Peyer's patch (tissue), 4 donors: ENCODE measurements at regions not wholly inside any gene's neighbourhood (a gene's known extent, or its start where the extent isn't known, plus 50 kb on each side); places are given as distances from the start of the nearest gene placed in this dataset.

Experiments used
- DNase-seq, 3 donors: peaks; one replicate each; pipeline ENCODE4 v3.0.0-alpha.2; 2017 to 2019
- H3K27ac ChIP-seq, 4 donors: fragments of 200-600 bp; sonication (generic); one replicate each; pipeline ENCODE4 v1.5.1; 2016 to 2019
- H3K27me3 ChIP-seq, 2 donors: fragments of 200-600 bp; sonication (generic); one replicate each; pipeline ENCODE4 v1.5.1; 2019
- H3K36me3 ChIP-seq, 3 donors: fragments of 200-600 bp; sonication (generic); one replicate each; pipeline ENCODE4 v1.5.1; 2016 to 2019
- H3K4me1 ChIP-seq, 4 donors: fragments of 200-600 bp; sonication (generic); one replicate each; pipeline ENCODE4 v1.5.1; 2016 to 2019
- H3K4me3 ChIP-seq, 4 donors: fragments of 200-600 bp; sonication (generic); 1 replicate in 3 of 4; 2 replicates in 1 of 4; pipeline ENCODE4 v1.5.1; 2016 to 2019; ENCODE audit warnings: mild to moderate bottlenecking in 1 of 4
- H3K9me3 ChIP-seq, 4 donors: fragments of 200-600 bp; sonication (generic); one replicate each; pipeline ENCODE4 v1.5.1; 2016 to 2019; ENCODE audit warnings: mild to moderate bottlenecking in 1 of 4
- POLR2A ChIP-seq, 2 donors: fragments of 450-650 bp; IDR thresholded peaks; one replicate each; pipeline ENCODE4 v1.5.1; 2017; ENCODE audit warnings: antibody characterized with exemption in 2 of 2, mild to moderate bottlenecking in 2 of 2, moderate library complexity in 2 of 2
- TF ChIP-seq, protein P1 (sequence below), 6 experiments: fragments of 450-650 bp in 4 of 6; fragments of 200-600 bp in 2 of 6; sonication (generic) in 1 of 6; IDR thresholded peaks; one replicate each; pipeline ENCODE4 v1.5.1; 2017 to 2019; ENCODE audit warnings: antibody characterized with exemption in 6 of 6, mild to moderate bottlenecking in 3 of 6, moderate library complexity in 1 of 6

DNA sequence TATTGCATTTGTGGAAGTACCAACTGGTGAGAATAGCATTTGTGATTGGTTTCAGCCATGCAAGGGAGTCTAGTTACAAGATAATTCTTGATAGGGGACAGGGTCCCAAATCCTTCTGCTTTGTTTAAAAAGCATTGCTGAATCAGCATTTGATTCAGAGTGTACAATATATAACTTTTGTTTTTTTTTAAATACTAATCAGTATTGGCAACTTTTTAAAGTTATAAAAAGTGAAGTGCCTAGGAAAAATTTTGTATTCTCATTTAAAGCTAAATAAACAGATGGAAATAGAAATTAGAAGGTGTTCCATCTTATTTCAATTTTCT, 75.4 kb upstream of the SLC25A26 start:
- DNase-seq = no peak
- H3K27ac ChIP-seq = no peak overlapping the region
- TF ChIP-seq POLR2A (IDR thresholded peaks at IDR 0.05) = no peak
- TF ChIP-seq, protein P1, sequence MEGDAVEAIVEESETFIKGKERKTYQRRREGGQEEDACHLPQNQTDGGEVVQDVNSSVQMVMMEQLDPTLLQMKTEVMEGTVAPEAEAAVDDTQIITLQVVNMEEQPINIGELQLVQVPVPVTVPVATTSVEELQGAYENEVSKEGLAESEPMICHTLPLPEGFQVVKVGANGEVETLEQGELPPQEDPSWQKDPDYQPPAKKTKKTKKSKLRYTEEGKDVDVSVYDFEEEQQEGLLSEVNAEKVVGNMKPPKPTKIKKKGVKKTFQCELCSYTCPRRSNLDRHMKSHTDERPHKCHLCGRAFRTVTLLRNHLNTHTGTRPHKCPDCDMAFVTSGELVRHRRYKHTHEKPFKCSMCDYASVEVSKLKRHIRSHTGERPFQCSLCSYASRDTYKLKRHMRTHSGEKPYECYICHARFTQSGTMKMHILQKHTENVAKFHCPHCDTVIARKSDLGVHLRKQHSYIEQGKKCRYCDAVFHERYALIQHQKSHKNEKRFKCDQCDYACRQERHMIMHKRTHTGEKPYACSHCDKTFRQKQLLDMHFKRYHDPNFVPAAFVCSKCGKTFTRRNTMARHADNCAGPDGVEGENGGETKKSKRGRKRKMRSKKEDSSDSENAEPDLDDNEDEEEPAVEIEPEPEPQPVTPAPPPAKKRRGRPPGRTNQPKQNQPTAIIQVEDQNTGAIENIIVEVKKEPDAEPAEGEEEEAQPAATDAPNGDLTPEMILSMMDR (IDR thresholded peaks at IDR 0.05) = no peak
- H3K36me3 ChIP-seq = no peaks in the 10 kb centered on the region
- no peaks in the 10 kb centered on the region for H3K4me1 ChIP-seq
- H3K27me3 ChIP-seq = no peaks in the 10 kb centered on the region
- no peak overlapping the region for H3K4me3 ChIP-seq
- no peaks in the 10 kb centered on the region for H3K9me3 ChIP-seq

DNA sequence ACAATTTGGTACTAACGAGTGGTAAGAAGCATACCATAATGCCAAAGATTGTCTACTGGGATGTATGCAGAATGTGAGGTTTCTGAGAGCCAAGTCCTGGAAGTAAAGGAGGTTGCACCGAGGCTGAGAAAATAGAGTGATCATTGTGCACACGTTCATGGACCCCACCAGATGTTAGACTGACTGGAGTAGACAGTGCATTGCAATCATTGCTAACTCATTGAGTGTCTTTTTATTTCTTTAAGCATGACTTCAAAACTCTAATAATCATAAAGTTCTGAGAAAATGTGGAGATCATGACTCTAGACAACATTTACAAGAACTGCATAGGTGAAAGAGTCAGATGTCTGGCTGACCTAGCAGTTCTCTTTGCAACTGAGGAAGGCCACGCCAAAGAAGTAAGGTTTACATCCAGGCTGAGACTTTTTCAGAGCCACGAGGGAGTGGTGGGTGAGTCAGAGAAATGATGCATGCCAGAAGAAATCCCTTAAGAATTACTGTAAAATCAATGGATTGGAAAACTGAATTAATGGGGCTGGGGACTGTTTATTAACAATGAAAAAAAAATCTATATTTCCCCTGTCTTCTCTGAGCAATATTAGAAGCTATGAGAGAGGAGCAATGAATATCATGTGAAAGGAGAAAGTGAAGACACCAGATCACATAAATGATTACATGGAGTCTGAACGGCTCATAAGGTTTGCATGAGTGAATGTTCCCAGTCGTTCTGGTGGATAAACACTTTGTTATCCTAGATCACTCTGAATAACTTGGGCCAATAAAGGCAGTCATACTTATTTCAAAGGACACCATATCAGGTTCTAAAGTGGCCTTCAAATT, 76.0 kb upstream of the SLC25A26 start:
- Histone ChIP-seq H3K9me3 (no peaks in the 10 kb centered on the region), H3K27me3 (no peaks in the 10 kb centered on the region), H3K27ac (no peak overlapping the region), H3K36me3 (no peaks in the 10 kb centered on the region), H3K4me1 (no peaks in the 10 kb centered on the region), H3K4me3 (no peak overlapping the region)
- no peak for TF ChIP-seq POLR2A (IDR thresholded peaks at IDR 0.05)
- TF ChIP-seq, protein P1 (IDR thresholded peaks at IDR 0.05) = no peak
- DNase-seq = no peak

DNA sequence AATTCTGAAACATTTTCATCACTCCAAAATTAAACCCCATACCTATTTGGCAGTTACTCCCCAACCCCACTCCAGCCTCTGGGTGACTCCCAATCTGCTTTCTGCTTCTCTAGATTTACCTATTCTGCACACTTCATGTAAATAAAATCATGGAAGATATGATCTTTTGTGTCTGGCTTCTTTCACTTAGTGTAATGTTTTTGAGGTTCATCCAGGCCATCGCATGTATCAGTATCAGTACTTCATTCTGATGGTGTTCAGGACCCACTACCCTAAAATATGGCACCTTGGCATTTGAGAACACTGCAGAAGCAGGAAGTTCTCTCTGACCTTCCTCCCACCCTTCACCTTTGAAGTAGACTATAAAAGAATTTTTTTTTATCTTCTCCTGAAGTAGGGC, 78.7 kb upstream of the SLC25A26 start:
- Histone ChIP-seq H3K27me3 (no peaks in the 10 kb centered on the region), H3K36me3 (no peaks in the 10 kb centered on the region), H3K4me1 (no peaks in the 10 kb centered on the region), H3K27ac (no peak overlapping the region), H3K4me3 (no peak overlapping the region), H3K9me3 (no peaks in the 10 kb centered on the region)
- TF ChIP-seq, protein P1 (IDR thresholded peaks at IDR 0.05) = no peak
- no peak for TF ChIP-seq POLR2A (IDR thresholded peaks at IDR 0.05)
- no peak for DNase-seq

DNA sequence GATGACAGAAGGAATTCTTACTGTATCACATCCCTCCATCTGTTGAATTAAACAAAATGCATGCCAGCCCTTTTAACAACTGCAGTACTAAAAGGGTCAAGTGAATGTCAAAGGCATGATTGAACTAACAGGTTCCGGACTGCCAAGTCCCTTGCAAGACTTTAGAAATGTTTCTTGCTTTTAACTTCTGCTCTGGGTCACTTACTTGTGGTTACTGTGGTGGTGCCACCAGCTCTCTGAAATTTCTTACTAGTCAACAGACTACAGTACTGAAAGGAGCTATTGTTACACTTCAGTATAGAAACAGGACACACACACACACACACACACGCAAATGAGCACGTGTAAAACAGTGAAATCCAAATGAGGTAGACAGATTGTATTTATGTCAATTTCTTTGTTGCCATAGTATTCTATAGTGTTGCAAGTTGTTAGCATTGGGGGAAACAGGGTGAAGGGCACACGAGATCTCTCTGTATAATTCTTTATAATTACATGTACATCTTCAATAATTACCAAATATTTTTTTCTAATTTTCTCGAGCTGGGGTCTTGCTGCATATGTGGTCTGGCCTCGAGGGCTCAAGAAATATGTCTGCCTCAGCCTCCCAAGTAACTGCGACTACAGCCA, 79.9 kb upstream of the SLC25A26 start:
- Histone ChIP-seq H3K36me3 (no peaks in the 10 kb centered on the region), H3K27ac (no peak overlapping the region), H3K9me3 (no peaks in the 10 kb centered on the region), H3K4me1 (no peaks in the 10 kb centered on the region), H3K27me3 (no peaks in the 10 kb centered on the region), H3K4me3 (no peak overlapping the region)
- TF ChIP-seq POLR2A (IDR thresholded peaks at IDR 0.05) = no peak
- TF ChIP-seq, protein P1 (IDR thresholded peaks at IDR 0.05) = no peak
- no peak for DNase-seq

DNA sequence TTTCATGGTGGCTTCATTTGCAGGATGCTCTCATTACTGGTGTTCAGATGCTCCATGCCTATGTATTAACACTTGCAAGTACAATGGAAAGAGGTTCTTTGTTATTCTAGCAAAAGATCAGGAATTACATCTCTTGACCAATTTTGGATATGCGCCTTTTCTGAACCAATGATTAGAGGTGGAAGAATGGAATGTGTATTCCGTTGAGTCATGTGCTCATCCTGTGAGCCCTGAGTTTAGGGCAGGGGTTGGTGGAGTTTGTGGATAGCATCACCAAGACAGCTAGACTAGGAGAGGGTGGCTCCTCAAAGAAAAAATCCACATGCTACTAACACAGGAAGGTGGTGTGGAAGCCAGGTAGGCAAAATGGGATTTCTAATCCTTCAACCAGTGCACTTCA, 80.7 kb upstream of the SLC25A26 start:
- Histone ChIP-seq H3K36me3 (no peaks in the 10 kb centered on the region), H3K27me3 (no peaks in the 10 kb centered on the region), H3K4me1 (no peaks in the 10 kb centered on the region), H3K9me3 (no peaks in the 10 kb centered on the region), H3K27ac (no peak overlapping the region), H3K4me3 (no peak overlapping the region)
- DNase-seq = no peak
- no peak for TF ChIP-seq POLR2A (IDR thresholded peaks at IDR 0.05)
- TF ChIP-seq, protein P1 (IDR thresholded peaks at IDR 0.05) = no peak
